ENCODE measurements at regions not wholly inside any gene's neighbourhood (a gene's known extent, or its start where the extent isn't known, plus 50 kb on each side); places are given as distances from the start of the nearest gene placed in this dataset.

DNA sequence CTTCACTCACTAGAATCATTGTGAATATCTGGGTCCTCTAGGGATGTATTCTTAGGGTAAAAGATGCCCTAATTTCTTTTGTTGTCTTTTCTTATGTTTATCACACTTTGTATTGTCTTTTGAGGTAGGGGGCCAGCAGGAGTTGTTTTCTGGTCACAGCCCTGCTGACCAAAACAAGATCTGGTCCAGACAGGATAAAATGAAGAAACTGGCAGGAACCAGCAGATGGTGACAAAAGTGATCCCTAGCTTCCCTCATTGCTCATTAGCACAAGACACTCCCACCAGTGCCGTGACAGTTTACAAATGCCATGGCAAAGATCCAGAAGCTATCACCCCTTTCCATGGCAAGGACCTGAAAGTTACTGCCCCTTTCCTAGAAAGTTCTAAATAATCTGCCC lies 81.7 kb upstream of the CCDC85A start:
- TF ChIP-seq, protein P1, sequence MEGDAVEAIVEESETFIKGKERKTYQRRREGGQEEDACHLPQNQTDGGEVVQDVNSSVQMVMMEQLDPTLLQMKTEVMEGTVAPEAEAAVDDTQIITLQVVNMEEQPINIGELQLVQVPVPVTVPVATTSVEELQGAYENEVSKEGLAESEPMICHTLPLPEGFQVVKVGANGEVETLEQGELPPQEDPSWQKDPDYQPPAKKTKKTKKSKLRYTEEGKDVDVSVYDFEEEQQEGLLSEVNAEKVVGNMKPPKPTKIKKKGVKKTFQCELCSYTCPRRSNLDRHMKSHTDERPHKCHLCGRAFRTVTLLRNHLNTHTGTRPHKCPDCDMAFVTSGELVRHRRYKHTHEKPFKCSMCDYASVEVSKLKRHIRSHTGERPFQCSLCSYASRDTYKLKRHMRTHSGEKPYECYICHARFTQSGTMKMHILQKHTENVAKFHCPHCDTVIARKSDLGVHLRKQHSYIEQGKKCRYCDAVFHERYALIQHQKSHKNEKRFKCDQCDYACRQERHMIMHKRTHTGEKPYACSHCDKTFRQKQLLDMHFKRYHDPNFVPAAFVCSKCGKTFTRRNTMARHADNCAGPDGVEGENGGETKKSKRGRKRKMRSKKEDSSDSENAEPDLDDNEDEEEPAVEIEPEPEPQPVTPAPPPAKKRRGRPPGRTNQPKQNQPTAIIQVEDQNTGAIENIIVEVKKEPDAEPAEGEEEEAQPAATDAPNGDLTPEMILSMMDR (optimal IDR thresholded peaks at IDR 0.05 in 1 of 3, IDR thresholded peaks at IDR 0.05 in 1 of 3, conservative IDR thresholded peaks at IDR 0.05 in 1 of 3; ENCODE audit: extremely low read depth in 1 of 3, insufficient read depth in 2 of 3, low read length in 3 of 3): no peak
- TF ChIP-seq EZH2 (IDR thresholded peaks at IDR 0.05; ENCODE audit: low read length): no peak
